GM19468 (cell line): ENCODE measurements at regions not wholly inside any gene's neighbourhood (a gene's known extent, or its start where the extent isn't known, plus 50 kb on each side); places are given as distances from the start of the nearest gene placed in this dataset.
"Not testable (repeated sequence)": the region's sequence is repeated elsewhere in the genome, so short reads cannot be mapped to it uniquely, and the experiment has no call there.

Experiments
- ATAC-seq: cut with Tn5 transposase; IDR thresholded peaks from one replicate; pipeline ENCODE4 v1.9.1; 2021; ENCODE audit warnings: mild to moderate bottlenecking, moderate library complexity, moderate number of reproducible peaks; ENCODE audit not compliant: unreplicated experiment; ENCODE audit errors: extremely low read depth

- ATAC-seq: no peak
Observed at GRCh38 chr4:165802452-165802851, 70.6 kb upstream of the TLL1 start.

DNA sequence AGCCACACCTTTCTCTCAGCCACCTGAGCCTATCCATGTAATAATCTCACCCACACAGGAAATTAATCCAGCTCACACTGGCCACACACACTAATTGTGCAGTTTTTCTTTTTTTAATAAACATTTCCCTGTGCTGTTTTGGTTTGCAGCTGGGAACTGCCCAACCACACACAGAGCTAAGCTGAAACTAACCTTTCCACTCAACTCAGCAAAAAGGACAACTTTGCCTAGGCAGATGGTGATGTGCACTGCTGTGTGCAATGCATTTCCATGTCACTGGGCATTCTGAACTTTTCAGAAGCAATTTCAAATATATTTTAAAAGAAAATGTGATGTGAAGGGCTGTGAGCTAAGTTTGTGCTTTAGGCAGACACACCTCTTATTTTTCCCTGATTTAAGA is 70.0 kb upstream of the TLL1 start:
- no peak for ATAC-seq

- ATAC-seq: no peak
Observed at GRCh38 chr4:165805406-165805805, 67.6 kb upstream of the TLL1 start.

- ATAC-seq: no peak
Observed at GRCh38 chr4:165806613-165807012, 66.4 kb upstream of the TLL1 start.

DNA sequence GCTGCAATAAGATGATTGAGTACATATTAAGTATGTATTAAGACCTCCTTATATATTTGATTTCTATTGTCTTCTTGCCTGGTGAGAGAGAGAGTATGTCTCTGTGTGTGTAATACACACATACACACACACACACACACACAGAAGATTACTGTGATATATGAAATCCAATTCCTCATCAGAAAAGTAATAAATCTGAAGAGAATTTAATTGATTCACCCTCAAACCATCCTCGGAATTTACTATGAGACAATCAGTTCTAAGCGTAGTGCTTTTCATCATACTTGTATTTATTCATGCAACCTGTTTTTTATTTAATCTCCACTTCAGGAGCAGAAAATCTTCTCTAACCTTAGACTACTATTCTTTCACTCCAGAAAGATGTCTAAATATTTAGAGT is 62.3 kb upstream of the TLL1 start:
- ATAC-seq: no peak

DNA sequence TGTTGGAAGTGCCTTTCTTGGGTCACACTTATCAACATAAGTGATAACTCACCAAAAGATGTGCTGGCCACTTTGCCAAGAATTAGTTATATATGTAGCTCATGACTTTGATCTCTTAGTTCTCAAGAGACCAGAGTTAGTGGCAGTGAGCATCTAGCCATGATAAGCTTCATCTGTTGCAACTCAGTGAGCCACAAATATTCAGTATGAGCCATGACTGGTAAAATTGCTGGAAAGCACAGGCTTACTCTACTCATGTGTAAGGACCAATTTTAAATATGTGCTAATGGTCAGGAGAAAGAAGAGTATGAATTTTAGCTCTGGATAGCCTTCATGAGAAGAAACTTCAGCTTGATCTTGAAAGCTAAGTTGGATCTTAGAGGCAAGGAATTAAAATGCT is 59.4 kb upstream of the TLL1 start:
- ATAC-seq: no peak

DNA sequence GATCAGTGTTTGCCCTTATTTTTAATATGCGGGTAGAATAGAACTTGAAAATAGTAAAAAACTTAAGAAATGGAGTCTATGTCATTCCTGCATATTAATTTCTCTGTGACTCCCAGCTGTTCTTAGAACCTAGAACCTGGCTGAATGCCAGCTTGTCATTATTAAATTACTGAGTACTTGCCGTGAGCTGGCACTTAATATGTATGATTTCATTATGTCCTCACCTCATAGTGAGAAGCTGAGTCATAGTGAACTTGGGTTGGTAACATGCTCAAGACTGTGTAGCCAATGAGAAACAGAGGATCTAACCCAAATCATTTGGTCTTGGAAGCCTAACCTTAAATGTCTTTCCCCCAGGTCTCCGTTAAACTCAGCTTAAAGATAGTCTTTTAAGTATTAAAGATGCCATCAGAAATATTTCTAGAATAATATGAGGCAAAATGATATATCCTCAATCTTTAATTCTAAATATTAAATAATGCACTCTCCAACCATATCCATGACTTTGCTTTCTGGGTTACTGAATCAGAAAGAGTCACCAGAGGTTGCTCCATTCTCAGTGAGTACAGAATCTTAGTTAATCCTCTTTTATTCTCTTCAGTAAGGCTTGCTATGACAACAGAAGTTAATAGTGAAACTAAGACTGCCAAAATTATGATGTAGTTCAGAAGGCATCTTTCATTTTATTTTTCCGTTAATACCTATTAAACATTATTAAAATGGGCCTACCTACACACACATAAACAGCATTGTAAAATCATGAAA is 58.6 kb upstream of the TLL1 start:
- ATAC-seq: no peak

GRCh38 chr4:165819126-165819525 is 53.9 kb upstream of the TLL1 start:
- not testable (repeated sequence) for ATAC-seq
